Suprapubic skin (tissue), 4 donors: ENCODE measurements at regions not wholly inside any gene's neighbourhood (a gene's known extent, or its start where the extent isn't known, plus 50 kb on each side); places are given as distances from the start of the nearest gene placed in this dataset.

Experiments
- EP300 ChIP-seq: sonication (generic); formaldehyde crosslinking; IDR thresholded peaks from one replicate; pipeline ENCODE4 v1.6.1; 2017; ENCODE audit warnings: antibody characterized with exemption
- POLR2A ChIP-seq, 2 donors: fragments of 450-650 bp; IDR thresholded peaks; one replicate each; pipeline ENCODE4 v1.6.1; 2017; ENCODE audit warnings: antibody characterized with exemption in 2 of 2, mild to moderate bottlenecking in 2 of 2, moderate library complexity in 2 of 2
- POLR2AphosphoS5 ChIP-seq, 3 donors: sonication (generic); formaldehyde crosslinking; IDR thresholded peaks; one replicate each; pipeline ENCODE4 v1.6.1; 2017; ENCODE audit warnings: antibody characterized with exemption in 3 of 3
- TF ChIP-seq, protein P1 (sequence below), 2 donors: fragments of 200-600 bp in 1 of 2; fragments of 450-650 bp in 1 of 2; sonication (generic) in 1 of 2; IDR thresholded peaks; one replicate each; pipeline ENCODE4 v1.5.1; 2016 to 2019; ENCODE audit warnings: antibody characterized with exemption in 2 of 2, mild to moderate bottlenecking in 1 of 2, moderate library complexity in 1 of 2

- TF ChIP-seq, protein P1, sequence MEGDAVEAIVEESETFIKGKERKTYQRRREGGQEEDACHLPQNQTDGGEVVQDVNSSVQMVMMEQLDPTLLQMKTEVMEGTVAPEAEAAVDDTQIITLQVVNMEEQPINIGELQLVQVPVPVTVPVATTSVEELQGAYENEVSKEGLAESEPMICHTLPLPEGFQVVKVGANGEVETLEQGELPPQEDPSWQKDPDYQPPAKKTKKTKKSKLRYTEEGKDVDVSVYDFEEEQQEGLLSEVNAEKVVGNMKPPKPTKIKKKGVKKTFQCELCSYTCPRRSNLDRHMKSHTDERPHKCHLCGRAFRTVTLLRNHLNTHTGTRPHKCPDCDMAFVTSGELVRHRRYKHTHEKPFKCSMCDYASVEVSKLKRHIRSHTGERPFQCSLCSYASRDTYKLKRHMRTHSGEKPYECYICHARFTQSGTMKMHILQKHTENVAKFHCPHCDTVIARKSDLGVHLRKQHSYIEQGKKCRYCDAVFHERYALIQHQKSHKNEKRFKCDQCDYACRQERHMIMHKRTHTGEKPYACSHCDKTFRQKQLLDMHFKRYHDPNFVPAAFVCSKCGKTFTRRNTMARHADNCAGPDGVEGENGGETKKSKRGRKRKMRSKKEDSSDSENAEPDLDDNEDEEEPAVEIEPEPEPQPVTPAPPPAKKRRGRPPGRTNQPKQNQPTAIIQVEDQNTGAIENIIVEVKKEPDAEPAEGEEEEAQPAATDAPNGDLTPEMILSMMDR (IDR thresholded peaks at IDR 0.05) = no peak
- no peak for TF ChIP-seq POLR2A (IDR thresholded peaks at IDR 0.05)
- no peak for TF ChIP-seq POLR2AphosphoS5 (IDR thresholded peaks at IDR 0.05)
- TF ChIP-seq EP300 = no peak
These were observed 222.8 kb upstream of the TLE3 start for GRCh38 chr15:70320482-70320881.
